Adrenal gland (tissue), 5 donors: ENCODE measurements at regions not wholly inside any gene's neighbourhood (a gene's known extent, or its start where the extent isn't known, plus 50 kb on each side); places are given as distances from the start of the nearest gene placed in this dataset.

Experiments
- POLR2A ChIP-seq, 2 donors: fragments of 450-650 bp; IDR thresholded peaks; one replicate each; pipeline ENCODE4 v1.6.1; 2017; ENCODE audit warnings: antibody characterized with exemption in 2 of 2, mild to moderate bottlenecking in 2 of 2, moderate library complexity in 1 of 2
- TF ChIP-seq, protein P1 (sequence below), 6 experiments: fragments of 450-650 bp in 4 of 6; fragments of 200-600 bp in 2 of 6; sonication (generic) in 1 of 6; IDR thresholded peaks; 1 replicate in 5 of 6; 2 replicates in 1 of 6; pipeline versions ENCODE4 v1.5.1 to v1.8.0; 2016 to 2021; ENCODE audit warnings: antibody characterized with exemption in 6 of 6, mild to moderate bottlenecking in 2 of 6, moderate library complexity in 1 of 6
- donor health status: DM: no; HTN: no; CAD: no.

DNA sequence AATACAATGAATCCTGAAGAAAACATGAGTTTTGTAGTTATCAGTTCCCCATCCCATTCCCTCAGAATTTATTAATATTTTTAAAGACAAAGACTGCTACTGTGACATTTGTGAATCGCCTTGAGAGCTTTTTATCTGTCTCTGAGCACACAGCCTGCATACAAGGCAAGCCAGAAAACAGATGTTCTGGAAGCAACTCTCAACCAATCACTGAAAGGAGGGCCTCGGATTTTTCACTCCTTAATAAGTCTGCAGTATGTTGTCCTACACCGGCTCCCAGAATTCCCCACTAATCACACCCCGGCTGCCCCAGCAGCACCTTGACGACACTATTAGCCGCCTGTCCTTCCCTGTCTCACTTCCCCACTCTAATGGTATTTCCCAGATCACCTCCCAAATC, 138.5 kb downstream of the ZNF621 start:
- TF ChIP-seq, protein P1, sequence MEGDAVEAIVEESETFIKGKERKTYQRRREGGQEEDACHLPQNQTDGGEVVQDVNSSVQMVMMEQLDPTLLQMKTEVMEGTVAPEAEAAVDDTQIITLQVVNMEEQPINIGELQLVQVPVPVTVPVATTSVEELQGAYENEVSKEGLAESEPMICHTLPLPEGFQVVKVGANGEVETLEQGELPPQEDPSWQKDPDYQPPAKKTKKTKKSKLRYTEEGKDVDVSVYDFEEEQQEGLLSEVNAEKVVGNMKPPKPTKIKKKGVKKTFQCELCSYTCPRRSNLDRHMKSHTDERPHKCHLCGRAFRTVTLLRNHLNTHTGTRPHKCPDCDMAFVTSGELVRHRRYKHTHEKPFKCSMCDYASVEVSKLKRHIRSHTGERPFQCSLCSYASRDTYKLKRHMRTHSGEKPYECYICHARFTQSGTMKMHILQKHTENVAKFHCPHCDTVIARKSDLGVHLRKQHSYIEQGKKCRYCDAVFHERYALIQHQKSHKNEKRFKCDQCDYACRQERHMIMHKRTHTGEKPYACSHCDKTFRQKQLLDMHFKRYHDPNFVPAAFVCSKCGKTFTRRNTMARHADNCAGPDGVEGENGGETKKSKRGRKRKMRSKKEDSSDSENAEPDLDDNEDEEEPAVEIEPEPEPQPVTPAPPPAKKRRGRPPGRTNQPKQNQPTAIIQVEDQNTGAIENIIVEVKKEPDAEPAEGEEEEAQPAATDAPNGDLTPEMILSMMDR (IDR thresholded peaks at IDR 0.05) = no peak
- no peak for TF ChIP-seq POLR2A (IDR thresholded peaks at IDR 0.05)
